ENCODE measurements at regions not wholly inside any gene's neighbourhood (a gene's known extent, or its start where the extent isn't known, plus 50 kb on each side); places are given as distances from the start of the nearest gene placed in this dataset.

- intact Hi-C loops (cut with micrococcal nuclease) (no loop called here), dilution Hi-C loops (cut with MboI; ENCODE audit: extremely low pct_ligation_motif_present, low sequenced_read_pairs) (no loop called here)
- no peaks in the 10 kb centered on the region for H3K4me1 ChIP-seq (ENCODE audit: control insufficient read depth, extremely low read depth, insufficient read depth, low read length)
- no peaks in the 10 kb centered on the region for H3K79me2 ChIP-seq (ENCODE audit: control insufficient read depth, insufficient read depth, low read length)
- TF ChIP-seq CTCF (IDR thresholded peaks at IDR 0.05; ENCODE audit: extremely low read depth in 1 of 2, insufficient read depth in 1 of 2, low read depth in 1 of 2, low read length in 2 of 2) (no peak), MAX (IDR thresholded peaks at IDR 0.05; ENCODE audit: insufficient read depth, insufficient read length) (no peak)
- no peak overlapping the region for H3K9ac ChIP-seq (replicated peaks; ENCODE audit: extremely low read depth, insufficient read depth, low read length)
- no peak overlapping the region for H2AFZ ChIP-seq (ENCODE audit: low read depth, low read length)
- H3K4me2 ChIP-seq (ENCODE audit: insufficient read depth, low read length), result no peak overlapping the region
- FAIRE-seq (no peak), DNase-seq (ENCODE audit: low read depth, low spot score) (no peak)
- POLR2A ChIA-PET, result no interaction called here
- no peak overlapping the region for H3K4me3 ChIP-seq (replicated peaks in 1 of 3; ENCODE audit: insufficient read depth in 1 of 3, low read depth in 1 of 3, low read length in 3 of 3)
- H3K27ac ChIP-seq (ENCODE audit: insufficient read depth, low read depth, low read length), result no peak overlapping the region
- no peaks in the 10 kb centered on the region for H3K9me3 ChIP-seq (replicated peaks; ENCODE audit: control insufficient read depth, insufficient read depth, low read length)
- CTCF ChIA-PET, result no interaction called here
- H4K20me1 ChIP-seq (replicated peaks; ENCODE audit: control insufficient read depth, extremely low read depth, insufficient read depth, low read length), result no peaks in the 10 kb centered on the region
- BruUV-seq (replicated peaks), result no TSS peak
- no peaks in the 10 kb centered on the region for H3K36me3 ChIP-seq (ENCODE audit: control insufficient read depth in 2 of 2, extremely low read depth in 1 of 2, insufficient read depth in 2 of 2, low read length in 2 of 2)
- H3K9me1 ChIP-seq (replicated peaks; ENCODE audit: control insufficient read depth, extremely low read depth, insufficient read depth, low read length), result no peaks in the 10 kb centered on the region
- no peaks in the 10 kb centered on the region for H3K27me3 ChIP-seq (ENCODE audit: control insufficient read depth in 2 of 2, insufficient read depth in 2 of 2, low read length in 2 of 2)
Measured at GRCh38 chr13:70448820-70449219, 340.6 kb upstream of the KLHL1 start.

GRCh38 chr13:70432276-70432805 lies 324.1 kb upstream of the KLHL1 start:
- Histone ChIP-seq H4K20me1 (replicated peaks; ENCODE audit: control insufficient read depth, extremely low read depth, insufficient read depth, low read length) (no peaks in the 10 kb centered on the region), H3K27me3 (ENCODE audit: control insufficient read depth in 2 of 2, insufficient read depth in 2 of 2, low read length in 2 of 2) (no peaks in the 10 kb centered on the region), H3K4me3 (replicated peaks in 1 of 3; ENCODE audit: insufficient read depth in 1 of 3, low read depth in 1 of 3, low read length in 3 of 3) (no peak overlapping the region), H3K79me2 (ENCODE audit: control insufficient read depth, insufficient read depth, low read length) (no peaks in the 10 kb centered on the region), H3K36me3 (ENCODE audit: control insufficient read depth in 2 of 2, extremely low read depth in 1 of 2, insufficient read depth in 2 of 2, low read length in 2 of 2) (no peaks in the 10 kb centered on the region), H2AFZ (ENCODE audit: low read depth, low read length) (no peak overlapping the region), H3K4me2 (ENCODE audit: insufficient read depth, low read length) (no peak overlapping the region), H3K4me1 (ENCODE audit: control insufficient read depth, extremely low read depth, insufficient read depth, low read length) (no peaks in the 10 kb centered on the region), H3K9me1 (replicated peaks; ENCODE audit: control insufficient read depth, extremely low read depth, insufficient read depth, low read length) (no peaks in the 10 kb centered on the region), H3K9me3 (replicated peaks; ENCODE audit: control insufficient read depth, insufficient read depth, low read length) (no peaks in the 10 kb centered on the region), H3K27ac (ENCODE audit: insufficient read depth, low read depth, low read length) (no peak overlapping the region), H3K9ac (replicated peaks; ENCODE audit: extremely low read depth, insufficient read depth, low read length) (no peak overlapping the region)
- dilution Hi-C loops (cut with MboI; ENCODE audit: extremely low pct_ligation_motif_present, low sequenced_read_pairs) (no loop called here), intact Hi-C loops (cut with micrococcal nuclease) (no loop called here)
- TF ChIP-seq FOS (IDR thresholded peaks at IDR 0.05; ENCODE audit: borderline replicate concordance, insufficient read depth, low read length) (no peak), MAX (IDR thresholded peaks at IDR 0.05; ENCODE audit: insufficient read depth, insufficient read length) (no peak), POLR2A (IDR thresholded peaks at IDR 0.05; ENCODE audit: low read depth, low read length) (no peak), POLR2AphosphoS5 (IDR thresholded peaks at IDR 0.05; ENCODE audit: insufficient read depth, low read depth, low read length) (no peak), GATA2 (IDR thresholded peaks at IDR 0.05; ENCODE audit: insufficient read depth, insufficient read length, low read depth, low read length) (no peak), MYC (IDR thresholded peaks at IDR 0.05; ENCODE audit: low read depth, low read length) (no peak), CTCF (IDR thresholded peaks at IDR 0.05; ENCODE audit: extremely low read depth in 1 of 2, insufficient read depth in 1 of 2, low read depth in 1 of 2, low read length in 2 of 2) (no peak), EZH2 (IDR thresholded peaks at IDR 0.05; ENCODE audit: borderline replicate concordance, low read depth, low read length, severe bottlenecking) (no peak), JUN (IDR thresholded peaks at IDR 0.05; ENCODE audit: borderline replicate concordance, insufficient read depth, insufficient read length, low read depth) (no peak)
- DNase-seq (ENCODE audit: low read depth, low spot score) (no peak), FAIRE-seq (no peak)
- POLR2A ChIA-PET, result no interaction called here
- CTCF ChIA-PET, result no interaction called here
- no TSS peak for BruUV-seq (replicated peaks)
